ENCODE measurements at regions not wholly inside any gene's neighbourhood (a gene's known extent, or its start where the extent isn't known, plus 50 kb on each side); places are given as distances from the start of the nearest gene placed in this dataset.

DNA sequence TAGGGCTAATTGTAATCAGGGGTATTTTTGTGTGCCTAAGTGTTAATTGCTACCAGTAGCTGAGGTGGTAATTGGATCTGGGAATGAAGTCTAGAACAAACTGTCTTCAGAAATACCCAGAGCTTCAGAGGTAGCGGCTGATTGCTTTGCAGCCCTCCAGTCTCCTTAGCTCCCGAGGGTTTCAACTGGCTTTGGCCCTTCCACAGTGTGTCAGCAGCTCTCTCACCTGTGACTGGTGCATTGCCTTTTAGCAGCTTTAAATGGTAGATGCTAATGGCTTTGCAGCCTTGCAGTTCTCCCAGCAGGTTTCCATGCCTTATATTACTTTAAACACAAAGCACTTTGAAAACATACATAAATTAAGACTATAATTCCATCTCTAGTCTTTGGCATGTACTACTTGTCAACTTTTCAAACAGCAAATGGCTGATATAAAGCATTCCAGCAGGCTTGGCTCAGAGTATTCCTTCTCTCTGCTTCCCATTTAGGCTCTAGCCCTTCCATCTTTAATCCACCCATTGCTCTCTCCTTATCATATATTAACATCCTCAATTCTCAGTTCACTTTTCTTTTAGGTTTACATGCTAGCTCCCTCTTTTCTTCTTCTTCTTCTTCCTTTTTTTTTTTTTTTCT, 156.4 kb upstream of the GALNT13 start:
- Histone ChIP-seq H3K9me3 (peaks cover 7% of the 10 kb centered on the region), H3K4me1 (ENCODE audit: low read depth) (no peaks in the 10 kb centered on the region), H3K4me3 (no peak overlapping the region), H3K36me3 (ENCODE audit: low read depth) (no peaks in the 10 kb centered on the region)
- intact Hi-C loops (cut with DNase I, micrococcal nuclease) = no loop called here
- DNase-seq (no peak), ATAC-seq (no peak)
- TF ChIP-seq, protein P1, sequence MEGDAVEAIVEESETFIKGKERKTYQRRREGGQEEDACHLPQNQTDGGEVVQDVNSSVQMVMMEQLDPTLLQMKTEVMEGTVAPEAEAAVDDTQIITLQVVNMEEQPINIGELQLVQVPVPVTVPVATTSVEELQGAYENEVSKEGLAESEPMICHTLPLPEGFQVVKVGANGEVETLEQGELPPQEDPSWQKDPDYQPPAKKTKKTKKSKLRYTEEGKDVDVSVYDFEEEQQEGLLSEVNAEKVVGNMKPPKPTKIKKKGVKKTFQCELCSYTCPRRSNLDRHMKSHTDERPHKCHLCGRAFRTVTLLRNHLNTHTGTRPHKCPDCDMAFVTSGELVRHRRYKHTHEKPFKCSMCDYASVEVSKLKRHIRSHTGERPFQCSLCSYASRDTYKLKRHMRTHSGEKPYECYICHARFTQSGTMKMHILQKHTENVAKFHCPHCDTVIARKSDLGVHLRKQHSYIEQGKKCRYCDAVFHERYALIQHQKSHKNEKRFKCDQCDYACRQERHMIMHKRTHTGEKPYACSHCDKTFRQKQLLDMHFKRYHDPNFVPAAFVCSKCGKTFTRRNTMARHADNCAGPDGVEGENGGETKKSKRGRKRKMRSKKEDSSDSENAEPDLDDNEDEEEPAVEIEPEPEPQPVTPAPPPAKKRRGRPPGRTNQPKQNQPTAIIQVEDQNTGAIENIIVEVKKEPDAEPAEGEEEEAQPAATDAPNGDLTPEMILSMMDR (IDR thresholded peaks at IDR 0.05) = no peak

DNA sequence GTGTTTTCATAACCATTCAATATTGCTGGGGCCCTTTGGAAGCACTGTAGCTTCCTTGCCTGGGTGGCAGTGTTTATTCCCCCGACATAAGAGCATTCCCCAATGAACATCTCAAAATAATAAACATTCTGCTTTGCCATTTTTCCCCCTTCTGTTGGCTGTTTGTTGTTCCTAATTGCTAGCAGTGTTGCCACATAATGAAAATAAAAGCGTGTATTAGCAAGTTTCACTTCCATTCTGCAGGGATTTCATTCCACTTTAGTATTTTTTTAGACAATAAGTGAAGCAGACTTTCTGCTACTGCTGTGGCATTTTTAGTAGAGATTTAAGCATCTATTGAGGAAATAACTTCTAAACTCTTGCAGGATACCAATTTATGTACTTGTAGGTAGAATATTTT, 154.7 kb upstream of the GALNT13 start:
- no peak for ATAC-seq
- DNase-seq = no peak
- Histone ChIP-seq H3K4me1 (ENCODE audit: low read depth) (no peaks in the 10 kb centered on the region), H3K36me3 (ENCODE audit: low read depth) (no peaks in the 10 kb centered on the region), H3K4me3 (no peak overlapping the region), H3K9me3 (peaks cover 7% of the 10 kb centered on the region)
- intact Hi-C loops (cut with DNase I, micrococcal nuclease) = no loop called here
- TF ChIP-seq, protein P1 (IDR thresholded peaks at IDR 0.05) = no peak

DNA sequence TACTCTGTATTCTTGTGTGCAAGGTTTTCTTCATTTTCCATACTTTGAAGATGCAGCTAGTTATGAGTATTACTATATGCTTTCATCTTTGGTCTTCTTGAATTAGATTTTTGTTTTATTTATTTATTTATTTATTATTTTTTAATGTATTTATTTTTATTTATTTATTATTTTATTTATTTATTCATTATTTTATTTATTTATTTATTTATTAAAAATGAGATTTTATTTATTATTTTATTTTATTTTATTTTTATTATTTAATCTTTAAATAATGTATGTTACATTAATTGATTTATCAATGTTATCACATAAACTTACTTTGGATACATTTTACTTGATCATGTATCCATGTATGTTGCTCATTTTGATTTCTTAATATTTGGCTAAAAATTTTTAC, 132.3 kb upstream of the GALNT13 start:
- DNase-seq = no peak
- Histone ChIP-seq H3K4me3 (no peak overlapping the region), H3K9me3 (no peaks in the 10 kb centered on the region), H3K4me1 (ENCODE audit: low read depth) (no peaks in the 10 kb centered on the region), H3K36me3 (ENCODE audit: low read depth) (no peaks in the 10 kb centered on the region)
- intact Hi-C loops (cut with DNase I, micrococcal nuclease) = no loop called here
- ATAC-seq = no peak
- TF ChIP-seq, protein P1 (IDR thresholded peaks at IDR 0.05) = no peak

DNA sequence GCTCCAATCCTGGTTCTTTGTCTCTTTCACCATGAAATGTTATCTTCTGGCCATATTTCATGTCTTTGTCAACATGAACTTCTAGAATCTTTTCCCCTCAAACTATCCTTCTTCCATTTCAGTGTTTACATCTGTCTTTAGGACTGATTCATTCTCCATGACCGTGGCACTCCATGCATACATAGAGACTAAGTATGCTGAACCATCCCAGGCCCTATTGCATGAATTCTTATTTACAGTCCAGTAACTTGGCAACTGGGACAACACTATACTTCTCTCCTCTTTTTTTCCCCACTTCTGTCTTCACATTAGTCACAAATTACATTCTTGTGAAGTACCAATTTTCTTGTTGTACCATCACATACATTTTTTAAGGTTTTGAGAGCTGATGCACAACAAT, 109.8 kb upstream of the GALNT13 start:
- peaks cover 43% of the 10 kb centered on the region for H3K9me3 ChIP-seq

DNA sequence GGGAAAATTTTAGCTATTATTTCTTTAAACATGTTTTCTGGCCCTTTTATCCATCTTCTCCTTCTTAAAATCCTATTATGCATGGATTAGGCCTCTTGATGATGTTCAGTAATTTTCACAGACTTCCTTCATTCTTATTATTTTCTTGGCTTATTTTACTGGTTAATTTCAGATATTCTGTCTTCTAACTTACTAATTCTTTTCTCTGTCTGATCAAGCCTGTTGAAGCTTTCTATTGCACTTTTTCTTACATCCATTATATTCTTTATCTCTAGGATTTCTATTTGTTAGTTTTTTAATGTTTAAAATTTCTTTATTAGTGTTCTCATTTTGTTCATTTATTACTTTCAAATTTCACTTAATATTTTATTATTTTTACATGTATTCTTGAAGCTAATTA, 105.3 kb upstream of the GALNT13 start:
- DNase-seq (no peak), ATAC-seq (no peak)
- intact Hi-C loops (cut with DNase I, micrococcal nuclease) = no loop called here
- Histone ChIP-seq H3K9me3 (peaks cover 57% of the 10 kb centered on the region), H3K4me3 (no peak overlapping the region), H3K4me1 (ENCODE audit: low read depth) (no peaks in the 10 kb centered on the region), H3K36me3 (ENCODE audit: low read depth) (no peaks in the 10 kb centered on the region)
- TF ChIP-seq, protein P1 (IDR thresholded peaks at IDR 0.05) = no peak

More for the DNA sequence above, 109.8 kb upstream of the GALNT13 start:
- no peak for ATAC-seq
- TF ChIP-seq, protein P1 (IDR thresholded peaks at IDR 0.05) = no peak
- no peaks in the 10 kb centered on the region for H3K36me3 ChIP-seq (ENCODE audit: low read depth)
- DNase-seq = no peak
- intact Hi-C loops (cut with DNase I, micrococcal nuclease) = no loop called here
- H3K4me3 ChIP-seq = no peak overlapping the region
- no peaks in the 10 kb centered on the region for H3K4me1 ChIP-seq (ENCODE audit: low read depth)
